Panc1 (cell line): ENCODE measurements at regions not wholly inside any gene's neighbourhood (a gene's known extent, or its start where the extent isn't known, plus 50 kb on each side); places are given as distances from the start of the nearest gene placed in this dataset.

ENCODE experiments used
- POLR2AphosphoS5 ChIP-seq: IDR thresholded peaks from 2 replicates; pipeline ENCODE4 v1.6.1; 2012; ENCODE audit warnings: mild to moderate bottlenecking, low read depth, low read length, moderate library complexity
- TCF7L2 ChIP-seq: IDR thresholded peaks from 2 replicates; pipeline ENCODE4 v1.6.1; 2011; ENCODE audit warnings: mild to moderate bottlenecking, low read depth, low read length, inconsistent platforms
- TF ChIP-seq, protein P1 (sequence below): fragments of 450-650 bp; IDR thresholded peaks from 2 replicates; pipeline ENCODE4 v1.5.1; 2017; ENCODE audit warnings: mild to moderate bottlenecking
- TF ChIP-seq, protein P2 (sequence below), 2 experiments: IDR thresholded peaks; 2 replicates each; pipeline ENCODE4 v1.6.1; 2011 to 2012; ENCODE audit warnings: low read depth in 2 of 2, control low read depth in 1 of 2, low read length in 1 of 2, mild to moderate bottlenecking in 1 of 2, moderate library complexity in 1 of 2; ENCODE audit not compliant: insufficient read depth in 1 of 2

DNA sequence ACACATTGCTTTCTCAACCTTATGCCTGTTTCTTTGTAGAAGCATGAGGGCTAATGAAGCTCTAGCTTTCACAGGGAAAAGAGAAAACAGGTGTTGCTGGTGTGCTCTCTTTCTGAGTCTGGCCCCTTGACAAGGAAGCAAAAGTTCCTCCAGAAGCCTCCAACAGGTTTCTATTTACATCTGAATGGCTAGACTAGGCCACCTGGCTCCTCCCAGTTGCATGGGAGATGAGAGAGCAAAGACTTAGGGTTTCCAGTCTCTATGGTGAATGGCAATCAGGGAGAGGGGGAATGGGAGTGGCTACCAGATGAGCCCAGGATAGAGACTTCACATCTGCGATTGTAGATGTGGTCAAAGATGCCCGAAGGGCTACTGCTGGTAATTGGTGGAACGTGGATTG, 138.1 kb upstream of the PLXNC1 start:
- TF ChIP-seq, protein P1, sequence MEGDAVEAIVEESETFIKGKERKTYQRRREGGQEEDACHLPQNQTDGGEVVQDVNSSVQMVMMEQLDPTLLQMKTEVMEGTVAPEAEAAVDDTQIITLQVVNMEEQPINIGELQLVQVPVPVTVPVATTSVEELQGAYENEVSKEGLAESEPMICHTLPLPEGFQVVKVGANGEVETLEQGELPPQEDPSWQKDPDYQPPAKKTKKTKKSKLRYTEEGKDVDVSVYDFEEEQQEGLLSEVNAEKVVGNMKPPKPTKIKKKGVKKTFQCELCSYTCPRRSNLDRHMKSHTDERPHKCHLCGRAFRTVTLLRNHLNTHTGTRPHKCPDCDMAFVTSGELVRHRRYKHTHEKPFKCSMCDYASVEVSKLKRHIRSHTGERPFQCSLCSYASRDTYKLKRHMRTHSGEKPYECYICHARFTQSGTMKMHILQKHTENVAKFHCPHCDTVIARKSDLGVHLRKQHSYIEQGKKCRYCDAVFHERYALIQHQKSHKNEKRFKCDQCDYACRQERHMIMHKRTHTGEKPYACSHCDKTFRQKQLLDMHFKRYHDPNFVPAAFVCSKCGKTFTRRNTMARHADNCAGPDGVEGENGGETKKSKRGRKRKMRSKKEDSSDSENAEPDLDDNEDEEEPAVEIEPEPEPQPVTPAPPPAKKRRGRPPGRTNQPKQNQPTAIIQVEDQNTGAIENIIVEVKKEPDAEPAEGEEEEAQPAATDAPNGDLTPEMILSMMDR = no peak
- TF ChIP-seq, protein P2, sequence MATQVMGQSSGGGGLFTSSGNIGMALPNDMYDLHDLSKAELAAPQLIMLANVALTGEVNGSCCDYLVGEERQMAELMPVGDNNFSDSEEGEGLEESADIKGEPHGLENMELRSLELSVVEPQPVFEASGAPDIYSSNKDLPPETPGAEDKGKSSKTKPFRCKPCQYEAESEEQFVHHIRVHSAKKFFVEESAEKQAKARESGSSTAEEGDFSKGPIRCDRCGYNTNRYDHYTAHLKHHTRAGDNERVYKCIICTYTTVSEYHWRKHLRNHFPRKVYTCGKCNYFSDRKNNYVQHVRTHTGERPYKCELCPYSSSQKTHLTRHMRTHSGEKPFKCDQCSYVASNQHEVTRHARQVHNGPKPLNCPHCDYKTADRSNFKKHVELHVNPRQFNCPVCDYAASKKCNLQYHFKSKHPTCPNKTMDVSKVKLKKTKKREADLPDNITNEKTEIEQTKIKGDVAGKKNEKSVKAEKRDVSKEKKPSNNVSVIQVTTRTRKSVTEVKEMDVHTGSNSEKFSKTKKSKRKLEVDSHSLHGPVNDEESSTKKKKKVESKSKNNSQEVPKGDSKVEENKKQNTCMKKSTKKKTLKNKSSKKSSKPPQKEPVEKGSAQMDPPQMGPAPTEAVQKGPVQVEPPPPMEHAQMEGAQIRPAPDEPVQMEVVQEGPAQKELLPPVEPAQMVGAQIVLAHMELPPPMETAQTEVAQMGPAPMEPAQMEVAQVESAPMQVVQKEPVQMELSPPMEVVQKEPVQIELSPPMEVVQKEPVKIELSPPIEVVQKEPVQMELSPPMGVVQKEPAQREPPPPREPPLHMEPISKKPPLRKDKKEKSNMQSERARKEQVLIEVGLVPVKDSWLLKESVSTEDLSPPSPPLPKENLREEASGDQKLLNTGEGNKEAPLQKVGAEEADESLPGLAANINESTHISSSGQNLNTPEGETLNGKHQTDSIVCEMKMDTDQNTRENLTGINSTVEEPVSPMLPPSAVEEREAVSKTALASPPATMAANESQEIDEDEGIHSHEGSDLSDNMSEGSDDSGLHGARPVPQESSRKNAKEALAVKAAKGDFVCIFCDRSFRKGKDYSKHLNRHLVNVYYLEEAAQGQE (IDR thresholded peaks at IDR 0.05; ENCODE audit: insufficient read depth in 1 of 2, low read depth in 2 of 2, low read length in 1 of 2) = no peak
- TF ChIP-seq TCF7L2 (no peak), POLR2AphosphoS5 (no peak)
